ENCODE measurements at regions not wholly inside any gene's neighbourhood (a gene's known extent, or its start where the extent isn't known, plus 50 kb on each side); places are given as distances from the start of the nearest gene placed in this dataset.

GRCh38 chr16:85994492-85995490 is 95.8 kb downstream of the IRF8 start:
- no peak for DNase-seq (ENCODE audit: low read depth)
- no peak overlapping the region for H3K4me3 ChIP-seq (ENCODE audit: low read depth, low read length)
- no peak for TF ChIP-seq CTCF (IDR thresholded peaks at IDR 0.05; ENCODE audit: control insufficient read depth, extremely low read depth, insufficient read depth)

GRCh38 chr16:85995541-85996423 is 96.8 kb downstream of the IRF8 start:
- DNase-seq (ENCODE audit: low read depth): no peak
- TF ChIP-seq CTCF (IDR thresholded peaks at IDR 0.05; ENCODE audit: control insufficient read depth, extremely low read depth, insufficient read depth): no peak
- no peak overlapping the region for H3K4me3 ChIP-seq (ENCODE audit: low read depth, low read length)

- H3K4me3 ChIP-seq (ENCODE audit: low read depth, low read length): no peak overlapping the region
- no peak for DNase-seq (ENCODE audit: low read depth)
- TF ChIP-seq CTCF (IDR thresholded peaks at IDR 0.05; ENCODE audit: control insufficient read depth, extremely low read depth, insufficient read depth): no peak
Measured at GRCh38 chr16:85996843-85997242, 97.9 kb downstream of the IRF8 start.

- no peak for DNase-seq (ENCODE audit: low read depth)
- no peak for TF ChIP-seq CTCF (IDR thresholded peaks at IDR 0.05; ENCODE audit: control insufficient read depth, extremely low read depth, insufficient read depth)
- H3K4me3 ChIP-seq (ENCODE audit: low read depth, low read length): no peak overlapping the region
Measured at GRCh38 chr16:85998171-85998867, 99.4 kb downstream of the IRF8 start.

GRCh38 chr16:85998868-85999729 is 100.1 kb downstream of the IRF8 start:
- no peak for DNase-seq (ENCODE audit: low read depth)

More at GRCh38 chr16:85998868-85999729, 100.1 kb downstream of the IRF8 start:
- H3K4me3 ChIP-seq (ENCODE audit: low read depth, low read length): no peak overlapping the region
- no peak for TF ChIP-seq CTCF (IDR thresholded peaks at IDR 0.05; ENCODE audit: control insufficient read depth, extremely low read depth, insufficient read depth)
